Neural progenitor cell (in vitro differentiated cells): ENCODE measurements at regions not wholly inside any gene's neighbourhood (a gene's known extent, or its start where the extent isn't known, plus 50 kb on each side); places are given as distances from the start of the nearest gene placed in this dataset.

Source experiments
- EZH2 ChIP-seq: fragments of 200-600 bp; sonication (generic); IDR thresholded peaks from 2 replicates; pipeline ENCODE4 v1.6.1; 2017; ENCODE audit warnings: antibody characterized with exemption, mild to moderate bottlenecking, moderate library complexity
- EZH2phosphoT487 ChIP-seq: fragments of 200-600 bp; sonication (generic); IDR thresholded peaks from 2 replicates; pipeline ENCODE4 v1.6.1; 2017; ENCODE audit warnings: antibody characterized with exemption
- TF ChIP-seq, protein P1 (sequence below): fragments of 200-600 bp; sonication (generic); IDR thresholded peaks from 2 replicates; pipeline ENCODE4 v1.5.1; 2017; ENCODE audit warnings: antibody characterized with exemption, mild to moderate bottlenecking

DNA sequence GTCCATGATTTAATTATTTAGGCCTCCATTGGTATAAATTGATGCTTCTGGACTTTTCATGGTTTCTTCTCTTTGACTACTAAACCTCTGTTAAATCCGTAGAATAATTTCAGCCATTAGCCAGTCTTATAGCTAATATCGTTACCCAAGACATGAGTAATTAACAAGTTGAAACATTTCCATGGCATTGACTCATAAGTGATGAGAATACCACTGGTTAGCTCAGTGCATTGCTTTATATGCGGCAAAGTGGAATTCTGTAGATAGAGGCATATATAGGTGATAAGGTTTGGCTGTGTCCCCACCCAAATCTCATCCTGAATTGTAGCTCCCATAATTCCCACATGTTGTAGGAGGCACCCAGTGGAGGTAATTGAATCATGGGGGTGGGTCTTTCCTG lies 80.6 kb downstream of the VCX2 start:
- TF ChIP-seq, protein P1, sequence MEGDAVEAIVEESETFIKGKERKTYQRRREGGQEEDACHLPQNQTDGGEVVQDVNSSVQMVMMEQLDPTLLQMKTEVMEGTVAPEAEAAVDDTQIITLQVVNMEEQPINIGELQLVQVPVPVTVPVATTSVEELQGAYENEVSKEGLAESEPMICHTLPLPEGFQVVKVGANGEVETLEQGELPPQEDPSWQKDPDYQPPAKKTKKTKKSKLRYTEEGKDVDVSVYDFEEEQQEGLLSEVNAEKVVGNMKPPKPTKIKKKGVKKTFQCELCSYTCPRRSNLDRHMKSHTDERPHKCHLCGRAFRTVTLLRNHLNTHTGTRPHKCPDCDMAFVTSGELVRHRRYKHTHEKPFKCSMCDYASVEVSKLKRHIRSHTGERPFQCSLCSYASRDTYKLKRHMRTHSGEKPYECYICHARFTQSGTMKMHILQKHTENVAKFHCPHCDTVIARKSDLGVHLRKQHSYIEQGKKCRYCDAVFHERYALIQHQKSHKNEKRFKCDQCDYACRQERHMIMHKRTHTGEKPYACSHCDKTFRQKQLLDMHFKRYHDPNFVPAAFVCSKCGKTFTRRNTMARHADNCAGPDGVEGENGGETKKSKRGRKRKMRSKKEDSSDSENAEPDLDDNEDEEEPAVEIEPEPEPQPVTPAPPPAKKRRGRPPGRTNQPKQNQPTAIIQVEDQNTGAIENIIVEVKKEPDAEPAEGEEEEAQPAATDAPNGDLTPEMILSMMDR, result no peak
- TF ChIP-seq EZH2phosphoT487 (no peak), EZH2 (no peak)
